HepG2 (cell line): ENCODE measurements at regions not wholly inside any gene's neighbourhood (a gene's known extent, or its start where the extent isn't known, plus 50 kb on each side); places are given as distances from the start of the nearest gene placed in this dataset.

Experiments used
- ATF4 ChIP-seq, 2 experiments: fragments of 450-650 bp in 1 of 2; sonication (generic) in 1 of 2; formaldehyde crosslinking; IDR thresholded peaks; 2 replicates each; pipeline versions ENCODE4 v1.5.0 to v1.8.0; 2020 to 2022; ENCODE audit warnings: mild to moderate bottlenecking in 1 of 2, missing genetic modification reagents in 1 of 2
- DPF2 ChIP-seq: sonication (generic); formaldehyde crosslinking; IDR thresholded peaks from 2 replicates; pipeline ENCODE4 v1.4.0; 2020; ENCODE audit warnings: mild to moderate bottlenecking, low read depth, missing genetic modification reagents, borderline replicate concordance
- ETV5 ChIP-seq: IDR thresholded peaks from 2 replicates; pipeline ENCODE4 v1.6.1; 2018; ENCODE audit warnings: missing biosample characterization, missing genetic modification reagents, inconsistent platforms, borderline replicate concordance
- FOXO1 ChIP-seq: sonication (generic); formaldehyde crosslinking; IDR thresholded peaks from 2 replicates; pipeline ENCODE4 v1.4.0; 2020; ENCODE audit warnings: missing genetic modification reagents
- HDAC2 ChIP-seq: sonication (generic); formaldehyde crosslinking; IDR thresholded peaks from 2 replicates; pipeline ENCODE4 v1.4.0; 2020; ENCODE audit warnings: missing genetic modification reagents
- HNF4G ChIP-seq, 2 experiments: sonication (generic) in 1 of 2; formaldehyde crosslinking in 1 of 2; IDR thresholded peaks; 2 replicates each; pipeline versions ENCODE4 v1.4.0 to v1.6.1; 2011 to 2020; ENCODE audit warnings: borderline replicate concordance in 2 of 2, low read depth in 2 of 2, mild to moderate bottlenecking in 2 of 2, low read length in 1 of 2, missing genetic modification reagents in 1 of 2, moderate library complexity in 1 of 2
- JUNB ChIP-seq: sonication (generic); formaldehyde crosslinking; IDR thresholded peaks from 2 replicates; pipeline ENCODE4 v1.8.0; 2022; ENCODE audit warnings: missing genetic modification reagents, mild to moderate bottlenecking, borderline replicate concordance
- KDM3A ChIP-seq: IDR thresholded peaks from 2 replicates; pipeline ENCODE4 v1.6.1; 2018; ENCODE audit warnings: low read depth, missing compliant biosample characterization
- PATZ1 ChIP-seq: sonication (generic); formaldehyde crosslinking; IDR thresholded peaks from 2 replicates; pipeline ENCODE4 v1.4.0; 2020; ENCODE audit warnings: missing genetic modification reagents
- ZBTB26 ChIP-seq: IDR thresholded peaks from 2 replicates; pipeline ENCODE4 v1.6.1; 2016; ENCODE audit warnings: missing compliant biosample characterization, missing genetic modification reagents, borderline replicate concordance
- ZBTB42 ChIP-seq: sonication (generic); formaldehyde crosslinking; IDR thresholded peaks from 2 replicates; pipeline ENCODE4 v1.5.0; 2020; ENCODE audit warnings: mild to moderate bottlenecking, missing genetic modification reagents
- ZFP41 ChIP-seq: sonication (generic); formaldehyde crosslinking; IDR thresholded peaks from 2 replicates; pipeline ENCODE4 v1.4.0; 2020; ENCODE audit warnings: mild to moderate bottlenecking, missing genetic modification reagents, borderline replicate concordance
- ZNF18 ChIP-seq: sonication (generic); formaldehyde crosslinking; IDR thresholded peaks from 2 replicates; pipeline ENCODE4 v1.8.0; 2022; ENCODE audit warnings: mild to moderate bottlenecking, missing genetic modification reagents; ENCODE audit not compliant: insufficient replicate concordance
- ZNF232 ChIP-seq: sonication (generic); formaldehyde crosslinking; IDR thresholded peaks from 2 replicates; pipeline ENCODE4 v1.4.0; 2020; ENCODE audit warnings: missing genetic modification reagents, borderline replicate concordance
- ZNF841 ChIP-seq: sonication (generic); formaldehyde crosslinking; IDR thresholded peaks from 2 replicates; pipeline ENCODE4 v1.8.1; 2023; ENCODE audit warnings: missing genetic modification reagents, borderline replicate concordance
- TF ChIP-seq, protein P1 (sequence below): sonication (generic); formaldehyde crosslinking; IDR thresholded peaks from 2 replicates; pipeline ENCODE4 v1.4.0; 2020; ENCODE audit warnings: missing genetic modification reagents

DNA sequence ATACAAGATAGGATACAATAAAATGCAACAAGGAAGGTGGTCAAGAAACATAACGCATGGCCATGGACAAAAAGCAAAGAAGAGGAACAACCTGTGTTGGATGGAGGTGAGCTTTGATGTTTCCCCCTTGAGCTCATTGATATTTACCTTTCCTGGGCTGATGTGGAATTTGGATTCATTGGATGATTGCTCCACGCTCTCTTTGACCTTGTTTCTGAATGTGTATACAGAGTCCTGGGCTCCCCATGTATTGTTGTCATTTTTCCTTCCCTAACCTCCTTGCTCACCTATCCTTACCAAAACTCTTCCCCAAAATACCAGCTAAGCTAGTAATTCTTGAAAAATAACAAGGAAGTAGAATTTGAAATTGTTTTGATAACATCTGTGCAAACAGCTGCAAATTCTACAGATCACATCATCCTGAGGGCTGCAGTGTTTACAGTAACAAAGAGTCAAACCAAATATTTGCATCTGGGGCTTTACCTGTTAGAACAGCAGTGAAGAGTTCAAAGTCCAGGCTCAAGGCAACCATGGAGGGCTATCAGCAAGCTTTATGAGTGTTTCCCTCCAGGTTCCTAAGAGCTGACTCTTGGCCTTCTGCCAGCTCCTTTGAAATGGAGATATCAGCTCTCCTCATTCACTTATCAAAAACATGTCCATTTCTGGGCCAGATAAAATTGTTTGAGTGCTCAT lies 214.3 kb upstream of the MARCKS start (continued):
- TF ChIP-seq ZNF18 (CRISPR knock-in tag) (no peak), ATF4 (CRISPR knock-in tag; IDR thresholded peaks at IDR 0.05) (peak in 1 of 2 experiments; percentile 70; a peak in 1 of 4 replicates), PATZ1 (CRISPR knock-in tag) (peak; percentile 66), ZFP41 (no peak), ZNF232 (CRISPR knock-in tag) (peak; percentile 71; the same call in 1 of the 2 replicates), JUNB (CRISPR knock-in tag) (peak; percentile 77), DPF2 (CRISPR knock-in tag) (peak; percentile 97), FOXO1 (peak; percentile 93), HDAC2 (CRISPR knock-in tag) (peak; percentile 92), ZNF841 (CRISPR knock-in tag) (peak; percentile 64; the same call in 1 of the 2 replicates), ZBTB42 (peak; percentile 98), HNF4G (IDR thresholded peaks at IDR 0.05; ENCODE audit: borderline replicate concordance, low read depth, low read length) (peak; percentile 93), HNF4G (CRISPR knock-in tag; IDR thresholded peaks at IDR 0.05; ENCODE audit: borderline replicate concordance, low read depth) (peak; percentile 95), ZBTB26 (CRISPR knock-in tag) (no peak), KDM3A (CRISPR knock-in tag) (0 out of 2 replicates have a peak, but pooled peaks have one; percentile 30), ETV5 (CRISPR knock-in tag) (peak; percentile 62; the same call in 1 of the 2 replicates)
- TF ChIP-seq, protein P1, sequence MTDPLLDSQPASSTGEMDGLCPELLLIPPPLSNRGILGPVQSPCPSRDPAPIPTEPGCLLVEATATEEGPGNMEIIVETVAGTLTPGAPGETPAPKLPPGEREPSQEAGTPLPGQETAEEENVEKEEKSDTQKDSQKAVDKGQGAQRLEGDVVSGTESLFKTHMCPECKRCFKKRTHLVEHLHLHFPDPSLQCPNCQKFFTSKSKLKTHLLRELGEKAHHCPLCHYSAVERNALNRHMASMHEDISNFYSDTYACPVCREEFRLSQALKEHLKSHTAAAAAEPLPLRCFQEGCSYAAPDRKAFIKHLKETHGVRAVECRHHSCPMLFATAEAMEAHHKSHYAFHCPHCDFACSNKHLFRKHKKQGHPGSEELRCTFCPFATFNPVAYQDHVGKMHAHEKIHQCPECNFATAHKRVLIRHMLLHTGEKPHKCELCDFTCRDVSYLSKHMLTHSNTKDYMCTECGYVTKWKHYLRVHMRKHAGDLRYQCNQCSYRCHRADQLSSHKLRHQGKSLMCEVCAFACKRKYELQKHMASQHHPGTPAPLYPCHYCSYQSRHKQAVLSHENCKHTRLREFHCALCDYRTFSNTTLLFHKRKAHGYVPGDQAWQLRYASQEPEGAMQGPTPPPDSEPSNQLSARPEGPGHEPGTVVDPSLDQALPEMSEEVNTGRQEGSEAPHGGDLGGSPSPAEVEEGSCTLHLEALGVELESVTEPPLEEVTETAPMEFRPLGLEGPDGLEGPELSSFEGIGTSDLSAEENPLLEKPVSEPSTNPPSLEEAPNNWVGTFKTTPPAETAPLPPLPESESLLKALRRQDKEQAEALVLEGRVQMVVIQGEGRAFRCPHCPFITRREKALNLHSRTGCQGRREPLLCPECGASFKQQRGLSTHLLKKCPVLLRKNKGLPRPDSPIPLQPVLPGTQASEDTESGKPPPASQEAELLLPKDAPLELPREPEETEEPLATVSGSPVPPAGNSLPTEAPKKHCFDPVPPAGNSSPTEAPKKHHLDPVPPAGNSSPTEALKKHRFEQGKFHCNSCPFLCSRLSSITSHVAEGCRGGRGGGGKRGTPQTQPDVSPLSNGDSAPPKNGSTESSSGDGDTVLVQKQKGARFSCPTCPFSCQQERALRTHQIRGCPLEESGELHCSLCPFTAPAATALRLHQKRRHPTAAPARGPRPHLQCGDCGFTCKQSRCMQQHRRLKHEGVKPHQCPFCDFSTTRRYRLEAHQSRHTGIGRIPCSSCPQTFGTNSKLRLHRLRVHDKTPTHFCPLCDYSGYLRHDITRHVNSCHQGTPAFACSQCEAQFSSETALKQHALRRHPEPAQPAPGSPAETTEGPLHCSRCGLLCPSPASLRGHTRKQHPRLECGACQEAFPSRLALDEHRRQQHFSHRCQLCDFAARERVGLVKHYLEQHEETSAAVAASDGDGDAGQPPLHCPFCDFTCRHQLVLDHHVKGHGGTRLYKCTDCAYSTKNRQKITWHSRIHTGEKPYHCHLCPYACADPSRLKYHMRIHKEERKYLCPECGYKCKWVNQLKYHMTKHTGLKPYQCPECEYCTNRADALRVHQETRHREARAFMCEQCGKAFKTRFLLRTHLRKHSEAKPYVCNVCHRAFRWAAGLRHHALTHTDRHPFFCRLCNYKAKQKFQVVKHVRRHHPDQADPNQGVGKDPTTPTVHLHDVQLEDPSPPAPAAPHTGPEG (CRISPR knock-in tag): peak; percentile 51; the same call in 1 of the 2 replicates
